ENCODE measurements at regions not wholly inside any gene's neighbourhood (a gene's known extent, or its start where the extent isn't known, plus 50 kb on each side); places are given as distances from the start of the nearest gene placed in this dataset.

GRCh38 chr4:124462954-124463828, 249.3 kb downstream of the ANKRD50 start:
- no peaks in the 10 kb centered on the region for H3K27me3 ChIP-seq (ENCODE audit: control insufficient read depth, insufficient read depth, low read length)
- no peak for TF ChIP-seq CTCF (IDR thresholded peaks at IDR 0.05; ENCODE audit: insufficient read depth, low read depth, low read length)
- H3K4me3 ChIP-seq (ENCODE audit: low read depth, low read length): no peak overlapping the region
- H3K36me3 ChIP-seq (ENCODE audit: control insufficient read depth, insufficient read depth, low read length): no peaks in the 10 kb centered on the region
- no peak for DNase-seq (ENCODE audit: low read depth)
- POLR2A ChIA-PET: no interaction called here
- CTCF ChIA-PET: interaction anchor here (0.6 to 1.0 kb wide), 2 partner anchors 24 to 1131 kb away, joined by 3 read pairs; no protein-coding TSS in a partner anchor

- Histone ChIP-seq H3K27me3 (ENCODE audit: control insufficient read depth, insufficient read depth, low read length) (no peaks in the 10 kb centered on the region), H3K36me3 (ENCODE audit: control insufficient read depth, insufficient read depth, low read length) (no peaks in the 10 kb centered on the region), H3K4me3 (ENCODE audit: low read depth, low read length) (no peak overlapping the region)
- CTCF ChIA-PET: no interaction called here
- POLR2A ChIA-PET: no interaction called here
- no peak for DNase-seq (ENCODE audit: low read depth)
- no peak for TF ChIP-seq CTCF (IDR thresholded peaks at IDR 0.05; ENCODE audit: insufficient read depth, low read depth, low read length)
Observed at GRCh38 chr4:124464836-124465235, 247.7 kb downstream of the ANKRD50 start.

GRCh38 chr4:124468360-124468759, 244.2 kb downstream of the ANKRD50 start:
- Histone ChIP-seq H3K36me3 (ENCODE audit: control insufficient read depth, insufficient read depth, low read length) (no peaks in the 10 kb centered on the region), H3K4me3 (ENCODE audit: low read depth, low read length) (no peak overlapping the region), H3K27me3 (ENCODE audit: control insufficient read depth, insufficient read depth, low read length) (no peaks in the 10 kb centered on the region)
- no peak for TF ChIP-seq CTCF (IDR thresholded peaks at IDR 0.05; ENCODE audit: insufficient read depth, low read depth, low read length)
- no peak for DNase-seq (ENCODE audit: low read depth)
- POLR2A ChIA-PET: interaction anchor here (0.6 kb wide), 1 partner anchor 143 kb away, joined by 3 read pairs; no protein-coding TSS in a partner anchor
- CTCF ChIA-PET: interaction anchor here (0.6 kb wide), 1 partner anchor 321 kb away, joined by 3 read pairs; no protein-coding TSS in a partner anchor

GRCh38 chr4:124469981-124470380, 242.6 kb downstream of the ANKRD50 start:
- Histone ChIP-seq H3K4me3 (ENCODE audit: low read depth, low read length) (no peak overlapping the region), H3K36me3 (ENCODE audit: control insufficient read depth, insufficient read depth, low read length) (no peaks in the 10 kb centered on the region), H3K27me3 (ENCODE audit: control insufficient read depth, insufficient read depth, low read length) (no peaks in the 10 kb centered on the region)
- POLR2A ChIA-PET: no interaction called here
- CTCF ChIA-PET: no interaction called here
- TF ChIP-seq CTCF (IDR thresholded peaks at IDR 0.05; ENCODE audit: insufficient read depth, low read depth, low read length): no peak
- no peak for DNase-seq (ENCODE audit: low read depth)

- no peak for DNase-seq (ENCODE audit: low read depth)
- ChIA-PET CTCF (no interaction called here), POLR2A (interaction anchor here (0.6 kb wide), 1 partner anchor 24 kb away, joined by 17 read pairs; no protein-coding TSS in a partner anchor)
- Histone ChIP-seq H3K36me3 (ENCODE audit: control insufficient read depth, insufficient read depth, low read length) (no peaks in the 10 kb centered on the region), H3K27me3 (ENCODE audit: control insufficient read depth, insufficient read depth, low read length) (no peaks in the 10 kb centered on the region), H3K4me3 (ENCODE audit: low read depth, low read length) (no peak overlapping the region)
- TF ChIP-seq CTCF (IDR thresholded peaks at IDR 0.05; ENCODE audit: insufficient read depth, low read depth, low read length): no peak
Observed at GRCh38 chr4:124478470-124478869, 234.1 kb downstream of the ANKRD50 start.
